Mesenteric fat pad (tissue), 1 donor: ENCODE measurements at regions not wholly inside any gene's neighbourhood (a gene's known extent, or its start where the extent isn't known, plus 50 kb on each side); places are given as distances from the start of the nearest gene placed in this dataset.
"Not testable (repeated sequence)": the region's sequence is repeated elsewhere in the genome, so short reads cannot be mapped to it uniquely, and the experiment has no call there.

Source experiments
- DNase-seq: peaks from one replicate; pipeline ENCODE4 v3.0.0-alpha.2; 2020; ENCODE audit warnings: low spot score
- donor health status: DM: yes; HTN: yes; CAD: no.

DNA sequence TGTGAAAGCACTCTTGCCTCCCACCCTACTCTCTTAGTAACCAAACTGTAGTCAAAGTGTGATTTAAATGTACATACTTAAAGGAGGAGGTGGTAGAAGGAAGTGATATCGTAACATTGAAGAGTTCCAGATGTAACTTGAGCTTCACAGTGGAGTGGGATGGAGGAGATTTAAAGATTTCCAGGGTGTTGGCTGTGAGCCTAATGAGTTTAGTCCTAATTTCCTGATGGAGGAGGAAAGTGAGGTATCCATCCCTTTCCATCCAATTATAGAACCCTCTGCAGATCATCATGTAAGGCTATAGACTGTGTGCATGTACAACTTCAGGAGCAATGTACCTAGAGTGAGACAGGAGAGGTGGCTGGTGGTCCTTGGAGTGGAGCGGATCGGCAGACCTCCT is 1163.9 kb upstream of the SEMA6A start:
- DNase-seq: no peak

DNA sequence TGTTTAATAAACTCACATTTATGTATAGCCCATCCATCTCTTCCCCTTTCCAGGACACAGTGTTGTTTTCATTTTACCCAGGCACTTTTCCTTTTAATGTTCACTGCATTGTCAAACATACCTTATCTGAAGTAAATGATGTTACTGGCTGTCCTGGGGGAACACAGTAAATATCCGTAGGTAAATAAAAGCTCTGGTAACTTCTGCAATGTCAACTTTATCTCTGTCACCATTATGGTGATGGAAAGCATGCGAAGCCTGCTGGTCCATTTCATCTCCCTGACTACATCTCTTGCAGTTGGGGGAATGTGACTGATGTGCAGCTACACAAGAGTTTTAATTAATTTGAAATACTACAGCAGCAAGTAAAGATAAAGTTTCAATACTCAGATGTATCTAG is 1162.1 kb upstream of the SEMA6A start:
- DNase-seq: no peak

DNA sequence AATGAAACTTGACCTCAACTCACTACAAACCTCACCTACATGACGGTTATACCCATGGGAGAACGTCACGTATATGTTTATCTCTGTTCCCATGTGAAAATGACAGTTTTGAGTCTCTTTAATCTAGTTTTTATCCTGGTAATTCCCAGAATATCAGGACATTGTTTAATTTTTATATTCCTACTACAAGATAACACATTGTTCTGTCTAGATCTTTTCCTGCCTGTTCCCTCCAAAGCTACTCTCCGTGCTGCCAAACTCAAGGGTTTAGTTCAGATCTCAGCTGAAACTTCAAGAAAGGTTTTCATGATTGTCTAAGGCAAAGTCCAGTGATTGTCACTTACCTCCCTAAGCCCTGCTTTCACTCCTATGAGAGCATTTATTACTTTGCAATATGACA is 1159.4 kb upstream of the SEMA6A start:
- DNase-seq: no peak

DNA sequence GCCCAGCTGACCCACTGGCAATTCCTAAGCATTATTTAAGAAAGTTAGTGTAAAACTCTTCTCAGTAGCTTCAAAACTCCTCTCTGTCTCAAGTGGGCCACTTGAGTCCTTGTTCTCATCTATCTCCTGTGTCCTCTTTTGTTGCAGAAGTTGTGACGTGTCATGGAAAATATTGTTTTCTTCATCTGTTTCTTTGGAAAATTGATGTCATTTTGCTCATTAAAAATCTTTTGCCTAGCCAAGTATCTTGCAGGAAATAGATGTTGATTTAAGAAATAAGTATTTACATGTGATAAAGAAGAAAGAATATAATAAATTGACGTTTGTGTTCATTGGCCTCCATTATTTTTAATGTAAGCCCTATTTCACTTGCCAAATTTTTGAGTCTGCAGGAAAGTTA is 1158.4 kb upstream of the SEMA6A start:
- DNase-seq: no peak

DNA sequence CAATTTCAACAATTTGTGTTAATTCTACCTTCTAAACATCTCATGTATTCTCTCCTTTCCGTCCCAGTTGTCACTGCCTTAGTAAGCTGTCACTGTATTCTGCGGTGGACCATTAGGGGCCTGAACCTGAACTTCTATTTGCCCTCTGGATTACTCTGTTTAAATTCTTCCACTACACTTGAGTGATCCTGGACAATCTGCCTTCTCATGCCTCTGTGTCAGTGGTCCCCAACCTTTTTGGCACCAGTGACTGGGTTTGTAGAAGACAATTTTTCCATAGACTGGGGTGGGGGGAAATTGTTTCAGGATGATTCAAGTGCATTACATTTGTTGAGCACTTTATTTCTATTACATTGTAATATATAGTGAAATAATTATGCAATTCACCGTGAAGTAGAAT is 1157.6 kb upstream of the SEMA6A start:
- DNase-seq: no peak

DNA sequence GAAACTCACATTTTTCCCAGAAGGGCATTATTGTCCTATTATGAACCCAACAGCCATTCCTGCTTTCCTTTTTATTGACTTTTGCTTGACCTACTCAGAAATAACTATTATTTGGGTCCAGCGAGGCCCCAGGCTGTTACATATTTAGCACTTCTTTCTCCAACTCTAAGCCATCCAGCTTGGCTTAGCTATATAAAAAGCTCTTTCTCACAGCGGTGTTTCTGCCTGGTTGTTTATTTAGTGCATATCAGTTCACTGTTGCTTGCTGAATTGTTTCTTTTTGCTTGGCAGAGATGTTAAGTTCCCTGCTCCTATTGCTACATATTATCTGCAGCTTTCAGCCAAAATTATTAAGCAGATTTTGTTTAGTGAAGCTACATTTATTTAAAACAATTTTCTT is 1156.8 kb upstream of the SEMA6A start:
- no peak for DNase-seq

DNA sequence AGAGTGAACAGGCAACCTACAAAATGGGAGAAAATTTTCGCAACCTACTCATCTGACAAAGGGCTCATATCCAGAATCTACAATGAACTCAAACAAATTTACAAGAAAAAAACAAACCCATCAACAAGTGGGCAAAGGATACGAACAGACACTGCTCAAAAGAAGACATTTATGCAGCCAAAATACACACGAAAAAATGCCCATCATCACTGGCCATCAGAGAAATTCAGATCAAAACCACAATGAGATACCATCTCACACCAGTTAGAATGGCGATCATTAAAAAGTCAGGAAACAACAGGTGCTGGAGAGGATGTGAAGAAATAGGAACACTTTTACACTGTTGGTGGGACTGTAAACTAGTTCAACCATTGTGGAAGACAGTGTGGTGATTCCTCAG is 1146.2 kb upstream of the SEMA6A start:
- not testable (repeated sequence) for DNase-seq

DNA sequence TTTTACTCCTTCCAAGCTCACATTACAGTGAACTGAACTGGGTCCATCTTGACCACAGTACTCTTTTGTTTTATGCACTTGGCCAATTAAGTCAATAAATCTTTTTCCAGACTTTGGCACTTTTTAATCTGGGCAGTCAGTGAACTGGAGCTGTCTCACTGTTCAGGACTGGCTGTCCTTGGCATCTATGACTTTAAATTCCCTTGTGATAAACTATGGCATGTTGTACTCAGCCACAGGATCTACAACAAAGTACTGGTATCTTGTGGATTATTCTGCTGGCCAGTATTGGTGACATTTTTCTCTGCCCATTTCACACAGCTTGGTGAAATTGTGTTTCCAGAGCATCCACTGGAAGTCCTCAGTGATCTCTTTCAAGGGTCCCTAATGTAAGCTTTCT is 1144.8 kb upstream of the SEMA6A start:
- no peak for DNase-seq

DNA sequence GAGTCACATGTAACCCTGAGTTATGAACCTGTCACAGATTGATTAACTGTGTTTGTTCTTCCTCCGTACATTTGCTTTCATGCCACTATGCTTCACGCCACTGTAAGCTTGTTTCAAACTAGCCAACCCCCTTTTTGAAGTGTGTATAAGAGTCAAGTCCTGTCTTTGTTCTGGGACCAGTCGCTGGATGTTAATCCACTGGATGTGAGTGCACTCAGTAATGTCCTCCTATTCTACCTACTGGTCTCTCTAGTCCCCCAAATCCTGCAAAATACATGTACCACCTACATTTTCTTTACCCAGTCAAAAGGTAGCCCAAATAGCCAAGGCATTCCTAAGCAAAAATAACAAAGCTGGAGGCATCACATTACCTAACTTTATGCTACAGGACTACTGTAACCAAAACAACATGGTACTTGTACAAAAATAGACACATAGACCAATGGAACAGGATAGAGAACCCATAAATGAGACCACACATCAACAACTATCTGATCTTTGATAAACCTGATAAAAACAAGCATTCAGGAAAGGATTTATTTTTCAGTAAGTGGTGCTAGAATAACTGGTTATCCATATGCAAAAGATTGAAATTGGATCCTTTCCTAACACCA is 1139.1 kb upstream of the SEMA6A start:
- no peak for DNase-seq

DNA sequence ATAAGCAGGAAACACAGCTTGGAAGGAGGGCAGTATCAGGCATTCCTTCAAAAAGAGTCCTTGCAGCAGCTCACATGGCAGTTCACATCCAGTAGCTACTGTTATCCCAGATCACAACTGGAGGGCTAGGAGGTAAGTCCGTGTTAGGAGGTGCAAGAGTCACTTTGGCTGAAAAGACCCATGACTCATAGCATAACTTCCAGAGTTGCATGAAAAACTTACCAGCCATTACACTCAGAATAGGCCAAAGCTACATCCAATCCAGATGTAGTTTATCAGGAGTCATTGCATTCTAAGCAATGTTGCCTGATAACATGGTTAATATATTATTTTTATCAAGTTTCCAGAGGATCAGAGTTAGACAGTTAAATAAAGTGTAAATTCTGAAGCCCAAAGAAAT is 1126.4 kb upstream of the SEMA6A start:
- DNase-seq: no peak

DNA sequence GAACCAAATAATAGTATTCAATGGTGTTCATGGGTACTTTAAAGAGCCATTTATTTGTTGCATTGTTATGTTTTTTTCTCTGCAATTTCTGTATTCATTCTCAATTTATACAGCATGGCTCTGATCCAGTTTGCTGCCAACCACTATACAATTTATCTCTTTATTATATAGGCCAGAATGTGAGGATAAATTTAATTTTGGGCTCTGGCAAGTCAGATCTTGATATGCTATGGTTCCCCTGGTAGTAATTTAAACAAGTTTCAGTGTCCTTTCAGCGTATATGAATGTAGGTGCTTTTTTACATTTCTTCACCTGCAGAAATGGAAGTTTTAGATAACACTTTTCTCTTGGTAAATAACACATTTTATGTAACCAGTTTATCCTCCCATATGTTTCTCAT is 1118.0 kb upstream of the SEMA6A start:
- DNase-seq: no peak

DNA sequence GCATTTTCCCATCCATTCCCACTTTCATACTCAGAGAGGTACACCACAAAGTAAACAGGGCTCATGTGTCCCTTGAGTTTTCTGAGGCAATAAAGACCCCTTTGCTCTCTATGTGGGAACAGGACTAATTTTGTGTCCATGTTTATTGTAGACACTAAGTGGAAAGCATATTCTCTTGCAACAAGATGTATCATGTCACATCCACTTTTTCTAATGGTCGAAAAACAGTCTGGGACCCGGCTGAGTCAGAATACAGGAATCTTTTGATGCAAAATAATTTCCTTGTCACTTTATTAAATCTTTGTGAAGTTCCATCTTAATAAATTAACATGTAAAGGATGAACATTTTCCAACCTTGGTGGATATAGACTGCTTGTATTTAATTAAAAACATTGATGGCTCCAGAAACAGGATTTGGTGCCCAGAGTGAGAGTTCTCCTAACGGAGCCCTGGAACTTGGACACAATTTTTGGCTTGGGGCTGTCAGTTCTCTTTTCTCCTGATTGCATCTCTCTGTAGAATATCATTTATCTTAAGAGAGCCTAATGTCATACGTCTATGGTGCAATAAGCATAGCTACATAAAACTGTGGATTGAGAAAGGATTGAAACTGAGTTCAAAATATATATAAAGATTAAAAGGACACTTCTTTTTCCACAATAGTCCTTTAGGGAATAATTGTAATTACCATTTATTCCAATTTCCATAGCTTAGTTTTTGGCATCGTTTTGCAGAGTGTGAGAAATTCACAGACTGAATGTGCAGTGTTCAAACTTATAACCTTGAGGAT is 1116.7 kb upstream of the SEMA6A start:
- DNase-seq: no peak

DNA sequence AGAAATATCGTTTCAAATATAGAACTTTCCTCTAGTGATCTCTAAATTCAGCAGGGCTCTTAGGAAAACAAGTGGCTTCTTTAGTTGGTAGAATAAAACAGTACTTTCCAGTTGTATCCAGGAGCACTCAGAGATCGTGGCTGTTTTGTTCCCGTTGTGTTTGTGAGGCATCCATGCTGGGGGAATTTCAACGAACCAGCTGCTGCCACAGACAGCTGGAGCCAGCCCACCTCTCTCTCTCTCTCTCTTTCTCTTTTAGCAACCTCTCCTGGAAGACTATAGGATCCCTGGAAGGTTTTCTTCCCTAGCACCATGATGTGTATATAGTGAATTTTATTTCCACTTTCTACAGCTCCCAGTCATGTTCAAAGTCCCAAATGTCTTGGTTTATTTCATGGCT is 1116.0 kb upstream of the SEMA6A start:
- DNase-seq: no peak

DNA sequence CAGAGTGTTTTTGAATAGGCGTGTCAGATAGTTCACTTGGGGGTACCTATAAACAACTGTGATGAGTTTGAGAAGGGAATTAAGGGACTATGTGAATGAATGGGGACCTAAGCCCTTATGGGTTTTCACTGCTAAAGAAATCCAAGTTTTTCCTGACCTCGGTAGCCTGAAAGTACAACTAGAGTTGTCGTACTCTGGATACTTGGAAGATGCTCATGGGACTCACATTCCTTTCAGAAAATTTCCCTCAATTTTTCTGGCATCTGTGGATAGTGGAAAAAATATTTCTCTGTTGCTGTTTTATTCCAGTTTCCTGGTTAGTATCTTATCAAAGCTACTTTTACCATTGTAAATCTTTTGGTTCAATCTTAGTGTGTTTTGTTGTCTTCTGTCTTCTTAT is 1112.3 kb upstream of the SEMA6A start:
- no peak for DNase-seq

DNA sequence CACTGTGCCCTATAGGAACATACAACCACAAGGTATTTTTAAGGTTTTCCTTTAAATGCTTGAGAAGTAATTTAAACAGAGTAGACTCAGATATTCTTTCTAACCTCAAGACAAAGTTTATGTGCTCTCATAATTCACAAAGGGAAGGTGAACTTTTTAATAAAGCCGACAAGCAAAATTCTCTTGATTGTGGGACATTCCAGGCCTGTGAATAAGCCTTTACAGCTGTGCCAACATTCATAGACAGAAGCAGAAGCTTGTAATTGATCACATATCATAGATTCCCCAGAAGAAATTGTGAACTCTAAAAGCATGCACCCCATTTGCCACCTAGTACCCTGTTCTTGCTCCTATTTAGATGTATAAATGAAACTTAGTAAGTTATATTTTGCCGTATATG is 1107.8 kb upstream of the SEMA6A start:
- no peak for DNase-seq

DNA sequence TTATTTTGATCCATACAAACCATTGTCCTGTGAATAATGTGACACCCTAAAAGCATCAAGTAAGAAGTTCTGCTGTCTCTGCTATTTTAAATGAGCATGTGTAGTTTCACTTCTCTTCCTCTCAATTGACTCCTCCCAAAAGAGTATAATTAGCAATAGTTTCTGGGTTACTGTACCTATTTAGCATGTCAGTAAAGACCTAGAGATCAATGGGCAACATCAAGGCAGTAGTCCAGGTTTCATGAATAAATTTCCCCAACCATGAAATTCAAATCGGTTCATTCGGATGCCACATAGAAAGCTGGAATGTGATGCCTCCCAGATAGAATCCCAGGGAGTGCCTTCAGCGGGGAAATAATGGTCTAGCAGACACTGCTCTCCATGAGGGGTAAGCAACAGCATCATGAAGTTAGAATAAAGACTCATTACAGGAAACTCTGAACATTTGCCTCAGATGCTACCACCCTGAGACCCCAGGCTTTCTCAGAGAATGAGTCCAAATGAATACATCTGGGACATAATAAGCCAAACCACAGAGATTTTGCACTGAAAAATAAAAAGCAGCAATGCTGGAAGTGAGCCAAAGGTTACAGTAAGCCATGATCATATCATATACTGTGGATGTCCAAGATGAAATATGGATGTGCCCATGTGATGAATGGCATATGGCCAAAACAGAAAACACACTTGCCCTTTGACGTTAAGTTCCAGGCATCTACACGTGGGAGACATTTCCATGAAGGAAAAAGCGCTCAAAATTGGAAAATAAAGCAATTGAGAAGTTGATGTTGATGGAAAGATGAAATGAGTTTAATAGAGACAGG is 1107.0 kb upstream of the SEMA6A start:
- no peak for DNase-seq

DNA sequence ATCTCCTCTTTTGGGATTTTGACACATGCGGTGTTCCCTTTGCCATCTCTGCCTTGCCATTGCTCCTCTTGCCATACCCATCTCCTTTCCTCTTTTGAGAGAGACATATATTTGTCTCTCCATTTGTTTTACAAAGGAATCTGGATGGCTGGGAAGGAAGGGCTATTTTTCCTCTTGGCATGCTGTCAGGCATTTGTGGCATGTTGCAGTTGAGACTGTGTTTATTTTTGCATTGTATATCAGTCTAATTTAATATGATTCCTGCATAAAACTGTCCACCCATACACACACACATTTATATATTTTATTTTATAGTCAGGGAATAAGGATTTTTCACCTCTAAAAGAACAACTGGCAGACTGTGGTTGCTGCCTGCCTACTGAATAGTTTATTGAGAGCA is 1105.8 kb upstream of the SEMA6A start:
- DNase-seq: no peak

DNA sequence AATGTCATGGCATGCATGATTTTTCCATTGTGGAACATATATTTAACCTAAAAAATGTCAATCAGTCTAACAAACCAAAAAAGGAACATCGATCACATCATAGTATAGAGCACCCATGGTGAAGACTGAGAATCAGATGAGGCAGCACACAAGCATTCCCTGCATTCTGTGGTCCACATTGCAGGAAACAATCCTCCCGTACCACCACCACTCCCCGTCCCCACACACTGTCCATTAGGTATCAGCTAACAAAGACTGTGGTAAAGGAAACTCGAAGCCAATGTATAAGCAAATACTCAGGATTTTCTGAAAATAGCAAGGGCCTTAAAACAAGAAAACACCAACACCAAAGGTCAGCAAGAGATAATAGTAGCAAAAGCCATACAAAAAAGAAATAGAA is 1104.4 kb upstream of the SEMA6A start:
- DNase-seq: no peak

DNA sequence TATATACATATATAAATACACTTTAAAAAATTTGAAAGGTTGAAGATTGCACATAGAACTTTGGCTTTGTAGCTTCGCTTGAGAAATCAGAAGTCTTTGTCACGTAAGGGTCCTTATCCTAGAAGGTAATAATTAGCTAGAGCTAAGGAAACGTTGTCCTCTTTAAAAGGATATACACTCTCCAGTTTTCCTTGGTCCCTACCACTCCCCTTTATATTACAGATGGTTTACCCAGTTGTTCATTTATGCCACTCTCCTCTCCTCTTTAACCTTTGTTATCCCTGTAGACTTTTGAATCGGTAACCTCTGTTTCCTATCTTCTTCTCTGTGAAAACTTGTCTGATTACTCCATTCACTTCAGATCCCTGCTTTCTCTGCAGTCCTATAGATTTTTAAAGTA is 1101.0 kb upstream of the SEMA6A start:
- no peak for DNase-seq

DNA sequence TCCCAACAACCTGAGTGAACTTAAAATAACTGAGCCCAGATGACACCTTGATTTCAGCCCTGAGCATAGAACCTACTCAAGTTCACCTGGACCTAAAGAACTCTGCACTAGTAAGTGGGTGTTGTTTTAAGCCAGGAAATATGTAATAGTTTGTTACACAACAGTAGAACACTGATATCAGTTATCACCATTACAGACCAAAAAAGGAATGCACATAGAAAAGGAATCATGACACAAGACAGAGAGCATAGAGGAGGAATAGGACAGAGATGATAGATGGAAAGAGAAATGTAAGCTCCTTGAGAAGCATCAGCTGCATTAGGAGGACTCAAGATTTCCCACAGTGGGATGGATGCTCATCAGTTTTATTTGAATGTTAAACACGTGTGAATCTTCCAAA is 1096.9 kb upstream of the SEMA6A start:
- DNase-seq: no peak

DNA sequence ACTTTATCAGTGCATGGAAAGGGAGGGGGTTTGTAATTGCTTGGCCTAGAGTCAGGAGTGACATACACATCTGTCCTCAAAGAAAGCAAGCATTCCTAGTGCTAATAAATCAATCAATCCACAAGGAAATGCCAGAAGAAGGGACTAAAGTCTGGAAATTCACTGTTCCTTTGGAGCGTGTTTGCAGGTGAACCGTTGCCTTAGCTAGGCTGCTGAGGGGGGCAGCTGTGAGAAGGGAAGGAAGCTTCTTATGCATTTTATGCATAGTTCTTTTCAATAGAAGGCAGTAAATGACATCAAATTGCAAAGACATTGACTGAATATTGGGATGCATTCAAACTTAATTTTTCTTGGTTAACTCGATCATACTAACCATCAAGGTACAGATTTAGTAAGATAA is 1092.5 kb upstream of the SEMA6A start:
- no peak for DNase-seq

DNA sequence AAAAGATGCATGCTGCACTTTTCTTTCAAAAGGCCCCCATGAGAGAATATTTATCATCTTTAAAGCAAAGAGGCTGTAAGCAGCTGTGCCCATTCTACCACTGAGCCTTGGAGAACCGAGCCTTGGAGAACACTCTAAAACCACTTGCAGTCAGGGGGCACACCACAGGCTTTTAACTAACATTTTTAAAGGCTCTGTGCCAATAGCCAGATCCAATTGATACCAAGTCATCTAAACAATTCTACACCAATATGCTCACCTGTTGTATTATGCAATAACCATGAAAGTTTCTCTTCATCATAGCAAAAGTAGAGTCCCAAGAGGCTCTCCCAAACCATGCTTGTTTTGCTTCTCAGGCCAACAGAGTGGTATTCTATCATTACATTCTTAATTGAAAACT is 1090.5 kb upstream of the SEMA6A start:
- DNase-seq: no peak

DNA sequence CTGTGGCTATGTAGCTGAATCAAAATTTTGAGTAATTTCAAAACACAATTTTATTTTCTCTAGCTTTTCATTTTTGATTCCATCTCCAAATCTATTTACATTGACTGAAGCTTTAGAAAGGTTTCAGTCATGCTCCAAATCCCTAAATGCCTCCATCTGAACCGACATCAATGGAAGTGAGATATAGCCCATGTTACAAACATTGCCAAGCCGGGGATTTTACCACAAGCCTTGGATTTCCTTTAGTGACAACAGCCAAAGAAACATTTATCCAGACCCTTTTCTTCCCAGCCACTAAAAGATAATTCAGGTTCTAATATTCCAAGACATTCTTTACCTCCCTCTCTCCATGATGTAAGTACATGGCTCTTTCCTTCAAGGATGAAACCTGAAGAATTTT is 1087.7 kb upstream of the SEMA6A start:
- no peak for DNase-seq
